Epithelial cell of esophagus (primary cell): ENCODE measurements at regions not wholly inside any gene's neighbourhood (a gene's known extent, or its start where the extent isn't known, plus 50 kb on each side); places are given as distances from the start of the nearest gene placed in this dataset.

Experiments used
- DNase-seq: peaks from one replicate; pipeline ENCODE4 v3.0.0; 2010; ENCODE audit warnings: low read depth
- H3K4me3 ChIP-seq: 2 replicates; pipeline ENCODE4 v1.5.1; 2011; ENCODE audit warnings: mild to moderate bottlenecking, low read length, control low read depth
- CTCF ChIP-seq: IDR thresholded peaks from 2 replicates; pipeline ENCODE4 v1.5.1; 2011; ENCODE audit warnings: low read depth, mild to moderate bottlenecking, low read length, control low read depth, inconsistent platforms; ENCODE audit not compliant: insufficient read depth; ENCODE audit errors: missing control alignments

- DNase-seq: no peak
- TF ChIP-seq CTCF: no peak
- H3K4me3 ChIP-seq: no peak overlapping the region
Observed at GRCh38 chr3:181956122-181956521, 244.4 kb downstream of the SOX2 start.

- DNase-seq: no peak
- TF ChIP-seq CTCF: no peak
- H3K4me3 ChIP-seq: no peak overlapping the region
Observed at GRCh38 chr3:181966393-181966792, 254.7 kb downstream of the SOX2 start.

GRCh38 chr3:181969925-181970324, 258.2 kb downstream of the SOX2 start:
- DNase-seq: no peak
- TF ChIP-seq CTCF: no peak
- H3K4me3 ChIP-seq: no peak overlapping the region

- DNase-seq: peak; percentile 53
- TF ChIP-seq CTCF: no peak
- no peak overlapping the region for H3K4me3 ChIP-seq
Observed at GRCh38 chr3:181971424-181971823, 259.7 kb downstream of the SOX2 start.

- no peak overlapping the region for H3K4me3 ChIP-seq
- DNase-seq: peak; percentile 94
- no peak for TF ChIP-seq CTCF
Observed at GRCh38 chr3:181974198-181974597, 262.5 kb downstream of the SOX2 start.

GRCh38 chr3:181976526-181976925, 264.8 kb downstream of the SOX2 start:
- no peak for TF ChIP-seq CTCF
- H3K4me3 ChIP-seq: no peak overlapping the region
- no peak for DNase-seq

GRCh38 chr3:181985386-181985785, 273.7 kb downstream of the SOX2 start:
- TF ChIP-seq CTCF: no peak
- DNase-seq: no peak
- no peak overlapping the region for H3K4me3 ChIP-seq
